ENCODE measurements at regions not wholly inside any gene's neighbourhood (a gene's known extent, or its start where the extent isn't known, plus 50 kb on each side); places are given as distances from the start of the nearest gene placed in this dataset.

DNA sequence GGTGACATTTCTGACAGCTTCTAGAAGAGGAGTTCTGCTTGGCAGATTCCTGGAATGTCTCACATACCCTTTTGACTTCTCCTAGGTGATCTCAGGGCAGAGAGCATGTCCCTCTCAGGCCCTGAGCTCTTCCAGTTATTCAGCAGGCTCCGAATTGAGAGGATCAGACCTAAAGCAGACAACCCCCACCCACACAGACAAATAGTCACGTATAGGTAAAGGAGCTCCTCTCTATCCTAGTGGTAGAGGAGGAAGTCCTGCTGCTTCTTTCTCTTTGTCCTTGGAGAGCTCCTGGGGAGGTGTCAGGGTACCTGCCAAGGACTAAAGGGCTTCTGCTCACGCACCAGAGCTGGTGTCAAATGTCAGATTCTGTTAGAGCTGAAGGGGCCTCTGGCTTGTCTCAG, 128.1 kb downstream of the IER5 start:
- TF ChIP-seq GATA2 (IDR thresholded peaks at IDR 0.05; ENCODE audit: low read depth, low read length) (no peak), GATA3 (IDR thresholded peaks at IDR 0.05; ENCODE audit: low read depth, low read length) (no peak)

Measured in SH-SY5Y (cell line).